GM18868 (cell line): ENCODE measurements at regions not wholly inside any gene's neighbourhood (a gene's known extent, or its start where the extent isn't known, plus 50 kb on each side); places are given as distances from the start of the nearest gene placed in this dataset.
"Not testable (repeated sequence)": the region's sequence is repeated elsewhere in the genome, so short reads cannot be mapped to it uniquely, and the experiment has no call there.

Experiments used
- ATAC-seq: cut with Tn5 transposase; IDR thresholded peaks from one replicate; pipeline ENCODE4 v1.9.1; 2021; ENCODE audit warnings: mild to moderate bottlenecking, moderate library complexity; ENCODE audit not compliant: unreplicated experiment

DNA sequence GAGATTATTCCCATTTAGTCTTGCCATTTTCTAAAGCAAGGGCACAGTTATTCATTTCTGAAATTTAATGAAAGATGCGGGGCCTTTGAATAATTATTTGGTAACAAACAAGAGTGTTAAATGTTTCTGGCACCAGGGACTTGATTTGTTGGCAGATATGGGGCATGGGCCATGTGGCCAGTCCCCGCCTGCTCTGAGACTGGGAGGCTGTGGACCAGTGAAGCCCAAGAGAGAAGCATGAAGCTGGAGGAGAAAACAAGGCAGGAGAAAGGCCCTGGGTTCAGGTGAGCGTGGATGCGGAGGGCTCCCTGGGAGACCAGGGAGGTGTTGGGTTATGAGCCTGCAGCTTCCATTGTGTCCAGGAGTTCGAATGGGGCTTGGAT is 378.5 kb downstream of the TCERG1L start:
- ATAC-seq, result no peak

DNA sequence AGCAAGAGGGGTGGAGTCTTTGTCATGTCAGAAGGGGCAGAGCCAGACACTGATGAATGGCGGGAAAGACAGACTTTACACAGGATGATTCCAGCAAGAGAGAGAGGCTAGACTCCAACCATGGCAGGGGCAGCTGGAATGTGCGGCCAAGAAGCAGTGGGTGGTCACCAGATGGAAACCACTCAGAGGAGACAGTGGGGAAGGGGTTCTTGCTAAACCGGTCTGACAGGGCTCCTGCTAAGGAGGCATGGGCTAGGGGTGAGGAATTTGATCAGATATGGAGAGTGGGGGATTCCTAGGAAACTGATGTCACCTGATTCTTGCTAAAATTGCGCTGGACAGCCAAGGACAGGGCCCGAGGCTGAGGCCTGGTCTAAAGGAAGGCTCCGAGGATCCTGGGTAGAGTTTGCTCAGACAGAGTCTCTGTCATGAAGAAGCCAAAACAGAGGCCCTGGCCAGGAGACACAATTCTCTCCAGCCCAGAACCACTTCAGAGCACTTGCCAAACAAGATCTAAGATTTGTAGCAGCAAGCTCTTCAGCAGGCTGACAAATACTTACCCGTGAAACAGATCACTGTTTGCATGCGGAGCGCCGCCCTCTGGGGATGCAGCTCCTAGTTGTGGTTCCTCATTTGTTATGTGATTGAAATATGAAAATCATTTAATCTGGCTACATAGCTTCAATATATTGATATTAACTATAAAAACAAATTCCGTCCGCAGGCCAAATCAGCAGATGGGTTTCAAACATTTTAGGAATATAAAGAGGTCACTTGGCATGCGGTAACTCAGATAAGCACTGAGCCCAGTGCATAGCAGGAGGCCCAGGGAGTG is 377.0 kb downstream of the TCERG1L start:
- ATAC-seq, result no peak

DNA sequence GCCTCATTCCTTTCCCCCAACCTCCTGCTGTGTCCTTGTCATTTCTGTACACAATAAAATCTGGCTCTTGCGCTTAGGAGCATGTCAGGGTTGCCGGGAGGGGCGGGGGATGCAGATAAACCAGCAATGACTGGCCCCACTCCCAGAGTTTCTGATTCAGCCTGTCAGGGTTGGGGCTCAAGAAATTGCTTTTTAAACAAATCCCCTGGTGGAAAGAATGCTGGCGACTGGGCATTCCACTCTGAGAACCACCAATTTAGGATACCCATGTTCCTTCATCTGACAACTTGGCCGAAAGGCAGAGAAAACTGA is 376.4 kb downstream of the TCERG1L start:
- ATAC-seq, result no peak

DNA sequence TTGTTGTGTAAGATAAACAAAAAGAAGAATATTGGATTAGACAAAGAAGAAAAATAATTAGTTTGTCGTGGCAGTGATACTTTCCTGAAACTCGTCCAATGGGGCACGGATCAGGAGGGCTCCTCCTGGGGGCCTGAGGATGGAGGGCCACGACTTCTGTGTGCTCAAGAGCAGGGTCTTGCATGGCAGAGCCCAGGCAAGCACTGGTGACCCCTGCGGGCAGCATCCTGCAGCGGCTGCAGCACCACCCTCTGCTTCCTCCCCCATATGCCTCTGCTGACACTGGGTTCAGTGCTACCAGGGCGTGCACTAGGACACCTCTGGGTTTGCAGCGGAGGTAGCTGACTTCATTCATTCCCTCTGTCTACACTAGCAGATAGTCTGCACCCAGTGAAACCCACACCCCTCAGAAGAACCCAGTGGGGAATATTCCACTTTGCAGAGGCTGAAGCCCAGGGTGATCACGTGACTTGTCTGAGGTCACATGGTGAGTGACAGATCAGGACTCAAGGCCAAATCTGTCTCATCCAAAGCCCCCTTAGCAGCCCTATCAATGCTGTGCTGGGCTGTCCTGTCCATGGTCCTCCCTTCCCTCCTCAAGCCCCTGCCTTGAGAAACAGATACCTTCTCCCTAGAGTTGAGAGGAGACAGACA is 375.5 kb downstream of the TCERG1L start:
- ATAC-seq, result no peak

DNA sequence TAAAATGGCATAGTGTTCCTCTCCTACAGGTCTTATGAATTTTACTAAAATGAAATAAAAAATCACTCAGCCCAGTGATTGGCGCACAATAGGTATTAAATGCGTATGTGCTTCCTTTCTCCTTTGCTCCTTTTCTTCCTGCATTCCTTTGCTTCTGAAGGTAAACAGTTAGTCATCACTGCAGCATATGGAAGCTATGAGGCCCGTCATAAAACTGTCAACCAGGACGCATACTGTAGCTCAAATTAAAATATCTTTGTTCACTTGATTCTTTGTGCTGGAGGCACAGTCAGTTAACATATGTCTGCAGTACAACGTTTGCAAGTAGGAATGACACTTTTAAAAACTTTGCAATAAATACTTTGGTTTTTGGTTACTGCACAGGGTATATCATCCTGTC is 374.7 kb downstream of the TCERG1L start:
- no peak for ATAC-seq

DNA sequence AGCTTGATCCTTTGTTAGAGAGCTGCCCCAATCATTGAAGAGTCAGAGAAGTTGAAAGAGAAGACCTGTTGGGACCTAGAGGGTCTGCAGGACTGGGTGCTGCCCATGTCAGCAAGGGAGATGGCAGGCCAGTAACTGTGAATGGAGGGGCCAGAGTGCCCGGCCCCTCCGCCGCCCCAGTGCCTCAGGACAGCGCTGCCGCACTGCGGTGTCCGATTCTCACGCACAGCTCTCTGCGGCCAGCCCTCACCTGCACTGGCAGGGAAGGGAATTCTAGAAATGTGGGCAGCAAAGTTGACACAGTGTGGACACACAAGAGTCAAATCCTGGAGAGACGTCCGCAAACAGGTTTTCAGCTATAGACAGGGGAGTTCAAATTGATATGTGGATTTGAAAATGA is 373.5 kb downstream of the TCERG1L start:
- ATAC-seq, result no peak

DNA sequence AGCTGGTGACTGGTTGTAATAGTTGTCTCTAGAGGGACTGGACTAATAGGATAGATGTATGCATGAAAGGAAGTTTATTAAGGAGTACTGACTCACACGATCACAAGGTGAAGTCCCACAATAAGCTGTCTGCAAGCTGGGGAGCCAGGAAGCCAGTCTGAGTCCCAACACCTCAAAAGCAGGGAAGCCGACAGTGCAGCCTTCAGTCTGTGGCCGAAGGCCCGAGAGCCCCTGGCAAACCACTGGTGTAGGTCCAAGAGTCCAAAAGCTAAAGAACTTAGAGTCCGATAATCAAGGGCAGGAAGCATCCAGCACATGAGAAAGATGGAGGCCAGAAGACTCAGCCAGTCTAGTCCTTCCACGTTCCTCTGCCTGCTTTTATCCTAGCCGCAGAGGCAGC is 372.6 kb downstream of the TCERG1L start:
- not testable (repeated sequence) for ATAC-seq

DNA sequence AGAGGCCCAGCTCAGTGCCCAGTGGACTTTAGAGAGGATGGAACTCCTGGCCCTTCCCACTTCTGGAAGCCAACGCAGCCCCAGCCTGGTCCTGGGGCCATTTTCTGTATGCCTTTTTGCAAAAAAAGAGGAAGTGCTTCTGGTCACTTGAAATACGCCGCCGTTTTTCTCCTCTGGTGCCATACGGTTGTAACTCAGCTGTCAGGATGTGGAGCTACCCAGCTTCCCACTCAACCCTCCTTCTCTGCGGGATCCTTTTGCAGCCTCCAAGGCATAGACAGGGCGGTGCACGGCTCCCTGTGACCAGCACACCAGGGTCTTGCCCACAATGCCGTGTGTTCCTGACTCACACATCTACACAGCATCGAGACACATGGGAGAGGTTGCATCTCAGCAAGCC is 369.6 kb downstream of the TCERG1L start:
- ATAC-seq, result no peak

DNA sequence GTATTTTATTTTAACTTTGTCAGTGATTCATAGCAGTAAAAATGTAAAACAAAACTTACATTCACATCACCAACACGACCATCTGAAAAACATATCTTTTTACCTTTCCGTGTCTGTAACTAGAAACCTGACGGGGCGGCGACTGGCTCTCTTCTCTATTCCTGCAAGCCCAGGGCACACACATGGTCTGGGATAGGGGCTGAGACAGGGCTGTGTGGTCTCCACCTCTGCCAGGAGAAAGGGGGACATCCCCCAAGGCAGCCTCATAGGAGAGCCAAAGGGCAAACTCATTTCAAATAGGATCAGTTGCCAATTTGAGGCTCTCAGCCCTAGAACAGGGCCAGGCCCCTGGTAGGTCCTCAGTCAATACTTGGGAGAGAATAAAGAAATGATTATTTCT is 359.4 kb downstream of the TCERG1L start:
- ATAC-seq, result no peak

DNA sequence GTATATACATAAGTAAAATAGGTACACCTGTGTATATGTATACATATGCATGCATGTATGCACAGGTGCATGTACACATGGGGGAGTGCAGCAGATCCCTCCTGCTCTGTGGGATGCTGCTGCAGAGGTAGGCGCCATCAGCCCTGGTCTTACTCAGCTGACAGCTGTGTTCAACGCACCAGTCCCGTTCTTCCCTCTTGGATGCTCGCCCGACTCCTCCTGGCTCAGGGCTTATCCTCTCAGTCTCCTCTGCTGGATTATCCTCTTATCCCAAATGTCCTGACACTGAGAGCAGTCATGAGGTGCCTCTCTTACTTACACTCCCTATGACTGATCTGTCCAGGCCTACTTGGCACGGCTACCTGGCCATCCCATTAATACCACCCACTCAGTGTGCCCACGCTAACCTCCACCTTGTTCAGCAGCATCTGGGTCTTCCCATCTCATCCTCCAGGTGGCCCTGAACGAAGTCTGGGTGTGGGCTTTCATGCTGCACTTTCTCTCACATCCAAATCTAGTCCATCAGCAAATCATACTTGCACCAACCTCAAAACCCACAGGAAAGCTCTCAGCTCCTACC is 357.1 kb downstream of the TCERG1L start:
- ATAC-seq, result no peak

DNA sequence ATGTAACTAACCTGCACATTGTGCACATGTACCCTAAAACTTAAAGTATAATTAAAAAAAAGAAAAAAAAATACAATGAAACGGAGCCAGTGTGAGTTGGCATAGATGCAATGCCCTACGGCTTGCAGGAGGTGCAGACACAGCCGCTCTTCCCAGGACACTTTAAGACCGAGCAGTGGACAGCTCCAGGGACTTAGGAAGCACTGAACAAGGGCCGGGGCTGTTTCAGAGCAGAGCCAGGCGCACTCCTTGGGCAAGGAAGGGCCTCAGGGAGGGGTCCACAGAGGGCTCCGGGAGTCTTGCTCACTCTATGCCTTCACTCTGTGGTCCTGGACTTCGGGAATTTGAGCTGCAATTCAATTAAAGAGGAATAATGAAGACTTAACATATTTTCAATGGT is 355.3 kb downstream of the TCERG1L start:
- no peak for ATAC-seq

DNA sequence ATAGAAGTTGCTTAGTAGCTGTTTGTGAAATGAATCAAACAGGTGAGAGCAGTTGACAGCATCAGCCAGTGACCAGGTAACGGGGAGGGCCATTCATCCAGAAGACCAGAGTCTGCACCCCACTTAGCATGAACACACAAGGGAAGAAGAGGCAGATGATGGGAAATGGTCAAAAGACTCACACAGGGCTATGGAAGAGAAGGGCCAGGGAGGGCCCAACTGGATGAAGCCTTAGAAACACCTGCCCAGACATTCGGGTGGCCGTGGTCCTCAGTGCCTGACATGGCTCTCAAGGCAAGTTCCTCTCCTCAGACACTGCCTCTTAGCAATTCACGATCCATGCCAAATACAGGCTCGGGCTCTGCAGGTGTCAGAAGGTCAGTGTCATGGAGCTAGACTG is 354.1 kb downstream of the TCERG1L start:
- no peak for ATAC-seq

DNA sequence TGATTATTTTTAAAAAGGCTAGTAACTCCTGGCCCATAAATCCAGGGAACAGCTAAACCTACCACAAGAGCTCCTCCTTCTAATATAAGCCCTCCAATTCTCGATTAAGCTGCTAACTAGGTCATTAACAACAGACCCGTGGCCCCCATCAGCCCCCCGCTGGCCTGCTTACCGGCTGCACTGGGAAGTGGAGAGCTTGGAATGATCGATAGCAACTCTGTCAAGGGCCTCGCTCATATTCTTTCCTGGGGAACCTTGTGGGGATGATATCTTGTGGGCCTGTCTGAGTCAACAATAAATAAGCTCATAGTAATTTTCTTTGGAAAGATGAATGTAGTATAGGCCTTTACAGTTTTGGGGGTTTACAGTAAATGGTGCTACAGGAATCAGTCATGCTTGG is 353.5 kb downstream of the TCERG1L start:
- no peak for ATAC-seq

DNA sequence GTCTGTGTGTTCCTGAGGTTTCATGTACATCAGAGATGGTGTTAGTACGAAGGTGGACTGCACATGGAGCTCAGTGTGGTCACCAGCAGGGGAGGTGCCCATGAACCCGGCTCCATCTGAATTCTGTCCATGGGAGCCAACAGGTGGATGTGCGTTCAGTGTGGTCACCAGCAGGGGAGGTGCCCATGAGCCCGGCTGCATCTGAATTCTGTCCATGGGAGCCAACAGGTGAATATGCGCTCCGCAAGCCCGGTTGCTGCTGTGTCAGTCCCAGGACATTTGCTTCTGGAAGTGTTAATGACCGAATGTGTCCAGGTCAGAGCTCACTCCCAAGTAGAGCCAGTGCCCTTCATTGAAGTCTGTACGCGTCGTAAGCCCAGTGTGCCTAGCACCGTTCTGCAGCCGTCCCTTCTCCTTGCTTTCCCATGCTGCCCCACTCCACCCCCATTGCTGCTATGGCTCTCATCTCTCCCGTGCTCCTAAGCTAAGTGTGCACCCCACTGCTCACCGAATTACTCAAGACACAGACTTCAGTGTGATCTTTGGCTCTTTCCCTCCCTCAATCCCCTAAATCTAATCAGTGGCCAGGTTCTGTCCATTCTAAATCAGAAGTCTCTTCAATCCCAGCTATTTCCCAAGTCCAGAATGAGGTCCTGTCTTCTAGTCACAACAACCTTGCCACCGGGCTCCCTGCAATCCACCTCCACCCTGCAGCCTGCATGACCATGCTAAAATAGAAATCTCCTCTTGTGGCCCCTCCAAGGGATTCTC is 352.4 kb downstream of the TCERG1L start:
- ATAC-seq, result no peak

DNA sequence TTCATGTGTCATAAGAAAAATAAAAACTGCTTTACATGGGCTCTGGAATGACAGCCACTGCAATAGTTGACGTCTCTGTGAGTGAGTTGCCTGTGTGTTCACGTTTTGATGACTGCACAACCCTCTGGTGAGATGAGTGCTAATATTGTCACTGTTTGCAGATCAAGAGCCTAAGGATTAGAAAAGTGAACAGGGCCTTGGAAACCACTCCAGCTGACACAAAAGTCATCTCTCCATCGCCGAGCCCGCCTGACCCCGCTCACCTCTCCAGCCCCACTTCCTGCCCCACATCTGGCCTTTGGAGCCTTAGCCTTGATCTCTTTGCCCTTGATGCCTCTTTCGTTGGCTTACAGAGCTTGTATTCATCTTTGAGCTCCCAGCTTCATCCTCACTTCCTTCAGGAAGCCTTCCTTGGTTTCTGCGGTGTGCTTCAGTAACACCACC is 351.7 kb downstream of the TCERG1L start:
- ATAC-seq, result no peak

DNA sequence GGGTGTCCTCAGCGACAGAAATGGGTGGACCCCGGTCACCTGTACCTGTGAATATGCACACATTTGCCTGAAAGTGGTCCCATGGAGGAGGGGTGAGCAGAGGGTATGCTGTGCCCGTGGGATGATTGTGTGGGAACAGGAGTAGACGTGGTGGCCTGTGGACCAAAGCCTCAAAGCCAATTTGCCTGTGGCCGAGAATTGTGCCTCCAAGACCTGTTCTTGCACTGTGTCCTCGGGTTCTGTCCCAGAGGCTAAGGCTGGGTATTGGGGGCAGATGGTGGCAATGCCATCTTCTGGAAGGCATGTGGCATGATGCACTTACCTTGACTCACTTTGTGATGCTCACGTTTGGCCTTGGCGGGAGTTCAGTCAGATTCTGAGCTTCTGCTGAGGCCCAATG is 351.0 kb downstream of the TCERG1L start:
- no peak for ATAC-seq

DNA sequence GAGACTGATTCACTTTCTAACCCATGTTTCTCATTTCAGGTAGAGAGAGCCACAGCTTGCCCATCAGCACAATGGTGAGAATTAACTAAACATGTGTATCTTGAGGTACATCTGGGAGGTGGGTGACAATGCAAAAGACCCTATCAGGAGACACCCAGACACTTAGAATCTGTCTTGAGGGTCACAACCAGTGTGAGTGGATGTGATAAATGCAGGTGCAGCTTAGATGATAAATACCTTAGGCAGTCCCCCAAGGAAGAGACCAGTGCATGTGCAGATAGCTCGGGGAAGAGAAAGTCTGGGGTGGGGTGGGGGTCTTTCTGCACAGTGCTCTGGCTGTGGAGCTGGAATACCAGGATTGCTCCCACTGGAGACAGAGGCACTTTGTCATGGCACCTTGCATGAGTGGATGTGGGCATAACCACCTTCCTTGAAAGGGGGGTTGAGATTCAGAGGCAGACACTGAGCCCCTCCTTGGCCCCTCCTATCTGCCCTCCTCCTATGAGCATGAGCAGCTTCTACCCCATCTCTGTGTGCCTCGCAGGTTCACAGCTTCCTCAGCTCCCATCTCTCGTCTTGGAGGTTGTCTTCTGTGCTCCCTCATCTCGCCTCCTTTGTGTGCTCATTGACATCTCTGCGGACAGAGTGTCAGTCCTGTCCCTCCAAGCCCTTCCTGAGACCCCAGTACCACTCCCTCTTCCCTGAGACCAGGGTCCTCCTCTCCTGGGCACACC is 349.8 kb downstream of the TCERG1L start:
- ATAC-seq, result no peak

DNA sequence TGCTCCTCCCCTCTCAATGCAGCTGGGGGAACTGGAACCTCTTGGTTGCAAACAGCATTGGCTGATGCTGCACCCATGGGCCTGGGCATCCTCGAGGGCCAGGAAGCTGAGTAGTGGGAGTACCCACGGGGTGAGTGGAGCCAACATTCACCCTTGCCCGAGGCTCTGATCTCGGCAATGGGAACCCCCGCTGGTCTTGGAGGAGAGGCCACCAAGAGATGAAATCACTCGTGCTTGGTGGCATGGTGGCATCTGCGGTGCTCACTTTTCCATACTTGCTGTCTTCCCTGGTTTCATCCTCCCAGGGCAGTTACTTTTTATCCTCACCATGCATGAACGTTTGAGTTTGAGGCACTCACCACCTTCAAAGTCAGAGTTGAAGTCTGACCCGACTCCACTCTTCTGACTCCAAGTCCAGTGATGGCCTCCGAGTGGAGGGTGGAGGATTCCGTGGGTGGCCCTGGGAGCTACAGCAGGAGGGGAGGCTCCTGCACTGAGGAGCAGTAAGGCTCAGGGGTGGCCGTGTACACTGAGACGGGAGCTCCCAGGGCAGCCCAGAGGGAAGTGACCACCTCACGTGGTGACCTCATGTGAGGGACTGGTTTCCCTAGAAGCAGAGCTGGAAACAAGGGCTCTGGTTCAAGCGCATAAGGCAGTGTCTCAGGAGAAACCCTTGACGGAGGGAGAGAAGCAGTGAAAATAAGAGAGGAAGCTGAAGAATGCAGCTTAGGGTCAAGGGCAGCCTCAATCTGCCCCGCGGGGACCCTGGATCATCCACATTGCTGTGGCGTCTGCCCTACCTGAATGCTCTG is 349.1 kb downstream of the TCERG1L start:
- ATAC-seq, result no peak

DNA sequence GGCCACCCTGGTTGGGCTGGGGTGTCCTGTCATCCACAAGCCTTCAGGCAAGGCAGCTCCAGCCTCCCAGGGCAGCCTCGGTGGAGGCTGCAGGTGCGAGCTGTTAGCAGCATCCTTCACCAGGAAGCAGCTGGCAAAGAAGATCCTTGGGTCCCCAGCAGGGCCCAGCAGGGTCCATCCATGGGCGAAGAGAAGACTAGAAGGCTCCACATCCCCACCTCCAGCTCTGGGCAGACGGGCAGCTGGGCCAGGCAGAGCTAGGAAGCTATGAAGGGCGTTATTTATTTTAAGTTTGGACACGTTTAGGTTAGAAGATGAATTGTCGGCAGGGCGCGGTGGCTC is 348.5 kb downstream of the TCERG1L start:
- ATAC-seq, result no peak

DNA sequence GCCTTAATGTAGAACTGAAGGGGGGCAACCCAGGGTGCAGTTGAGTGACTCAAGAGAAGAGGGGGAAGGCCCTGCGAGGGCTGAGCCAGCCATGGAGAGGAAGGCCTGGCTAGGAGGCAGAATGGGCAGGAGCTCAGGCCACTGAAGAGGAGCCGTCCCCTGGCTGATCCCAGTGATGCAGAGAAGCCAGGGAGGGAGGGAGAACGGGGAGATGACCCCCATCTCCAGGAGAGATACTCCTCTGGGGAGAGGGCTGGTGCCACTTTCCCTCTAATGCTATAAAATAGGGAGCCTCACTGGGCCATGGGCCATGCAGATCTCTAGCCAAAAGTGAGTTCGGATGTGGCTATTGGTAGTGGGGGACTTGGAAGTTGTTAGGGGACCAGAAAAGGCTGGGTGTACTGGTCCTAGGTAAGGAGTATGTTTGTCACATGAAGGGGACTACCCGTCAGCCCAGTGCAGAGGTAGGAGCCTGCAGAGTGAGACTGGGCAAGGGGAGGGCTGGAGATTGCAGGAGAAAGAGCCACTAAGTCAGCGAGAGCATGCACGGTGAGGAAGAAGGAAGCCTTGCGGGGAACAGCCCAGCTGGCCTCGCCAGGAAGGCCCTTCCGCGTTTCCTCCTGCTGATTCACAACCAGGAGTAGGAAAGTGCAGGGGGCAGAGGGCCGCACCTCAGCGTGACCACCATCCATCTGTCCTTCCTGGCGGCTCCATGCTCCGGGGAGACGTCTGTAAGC is 347.6 kb downstream of the TCERG1L start:
- ATAC-seq, result no peak
